Spleen (tissue), 11 donors: ENCODE measurements at regions not wholly inside any gene's neighbourhood (a gene's known extent, or its start where the extent isn't known, plus 50 kb on each side); places are given as distances from the start of the nearest gene placed in this dataset.

ENCODE experiments used
- DNase-seq: peaks from one replicate; pipeline ENCODE4 v3.0.0-alpha.2; 2020
- H3K27ac ChIP-seq, 8 donors: fragments of 200-600 bp; sonication (generic) in 7 of 8; 1 replicate in 4 of 8; 2 replicates in 4 of 8; pipeline versions ENCODE4 v1.5.0 to v1.8.0; 2016 to 2021; ENCODE audit warnings: inconsistent platforms in 4 of 8, mild to moderate bottlenecking in 4 of 8, moderate library complexity in 1 of 8
- H3K27me3 ChIP-seq, 7 donors: fragments of 200-600 bp; sonication (generic) in 6 of 7; replicated peaks in 1 of 7; 1 replicate in 4 of 7; 2 replicates in 3 of 7; pipeline versions ENCODE4 v1.5.0 to v1.8.0; 2016 to 2021; ENCODE audit warnings: inconsistent platforms in 3 of 7, mild to moderate bottlenecking in 1 of 7
- H3K36me3 ChIP-seq, 6 donors: fragments of 200-600 bp; sonication (generic) in 5 of 6; 1 replicate in 4 of 6; 2 replicates in 2 of 6; pipeline versions ENCODE4 v1.5.0 to v1.8.0; 2016 to 2021; ENCODE audit warnings: inconsistent platforms in 2 of 6
- H3K4me1 ChIP-seq, 6 donors: fragments of 200-600 bp; sonication (generic) in 5 of 6; 1 replicate in 3 of 6; 2 replicates in 3 of 6; pipeline versions ENCODE4 v1.5.0 to v1.8.0; 2016 to 2021; ENCODE audit warnings: inconsistent platforms in 3 of 6
- H3K4me3 ChIP-seq, 8 donors: fragments of 200-600 bp; sonication (generic) in 7 of 8; 1 replicate in 4 of 8; 2 replicates in 4 of 8; pipeline versions ENCODE4 v1.5.0 to v1.8.0; 2016 to 2021; ENCODE audit warnings: inconsistent platforms in 4 of 8, mild to moderate bottlenecking in 4 of 8, moderate library complexity in 2 of 8
- H3K9me3 ChIP-seq, 8 donors: fragments of 200-600 bp; sonication (generic) in 7 of 8; 1 replicate in 4 of 8; 2 replicates in 4 of 8; pipeline versions ENCODE4 v1.5.0 to v1.8.0; 2016 to 2021; ENCODE audit warnings: inconsistent platforms in 4 of 8
- CTCF ChIP-seq, 11 experiments: fragments of 200-600 bp in 7 of 11; fragments of 450-650 bp in 4 of 11; sonication (generic) in 4 of 11; IDR thresholded peaks in 8 of 11; conservative IDR thresholded peaks in 3 of 11; 1 replicate in 7 of 11; 2 replicates in 4 of 11; pipeline versions ENCODE4 v1.4.0 to v1.8.0; 2016 to 2021; ENCODE audit warnings: antibody characterized with exemption in 11 of 11, inconsistent platforms in 4 of 11, mild to moderate bottlenecking in 1 of 11
- POLR2A ChIP-seq, 3 donors: fragments of 450-650 bp; IDR thresholded peaks; one replicate each; pipeline ENCODE4 v1.5.1; 2017; ENCODE audit warnings: antibody characterized with exemption in 3 of 3, mild to moderate bottlenecking in 1 of 3
- POLR2AphosphoS5 ChIP-seq, 3 donors: sonication (generic); formaldehyde crosslinking; IDR thresholded peaks; one replicate each; pipeline ENCODE4 v1.5.1; 2017; ENCODE audit warnings: antibody characterized with exemption in 3 of 3
- WGBS, 5 donors: extraction: QIAGEN DNeasy Blood & Tissue Kit in 3 of 5; methylation state at CpG; one replicate each; pipeline versions ENCODE4 v1.1.5 to v1.1.7; 2013 to 2018; 5-methylcytosine and 5-hydroxymethylcytosine counted together
- intact Hi-C: fragments of 100-400 bp; cut with DNase I; formaldehyde crosslinking; loops from one replicate; pipeline ENCODE4 v1.15.0; 2023; ENCODE audit warnings: low total_unique reads
- donor health status: healthy with polysubstance abuse.
- donor health status: DM: no; HTN: no; CAD: no; lungs with moderate emphysema.
- donor health status: DM: no; HTN: no; CAD: no.
- donor health status: Bipolar disorder and iron deficiency.
- donor health status: healthy.
- donor health status: DM: no; HTN: no; CAD: no.
- donor health status: DM: yes; HTN: yes; CAD: no.

- H3K27me3 ChIP-seq: peaks cover 2 to 49% (median 16%) of the 10 kb centered on the region in 7 donors
- WGBS, 5 donors: 82 to 87% (median 85%) methylated on average over 9 of the region's 9 CpGs
- no peak overlapping the region for H3K4me3 ChIP-seq
- intact Hi-C loops: no loop called here
- no peak for TF ChIP-seq CTCF (IDR thresholded peaks at IDR 0.05 in 8 of 11, conservative IDR thresholded peaks at IDR 0.05 in 3 of 11)
- H3K4me1 ChIP-seq: peaks cover 0 to 17% (median 9%) of the 10 kb centered on the region in 6 donors
- H3K9me3 ChIP-seq: no peaks in the 10 kb centered on the region
- DNase-seq: peak; percentile 66
- no peaks in the 10 kb centered on the region for H3K36me3 ChIP-seq
- peak overlapping the region in 1 of 8 donors; percentile 16 for H3K27ac ChIP-seq
Observed at GRCh38 chr2:120863146-120863545, 127.5 kb downstream of the GLI2 start.

GRCh38 chr2:120863661-120864320, 128.1 kb downstream of the GLI2 start:
- peaks cover 0 to 21% (median 9%) of the 10 kb centered on the region in 6 donors for H3K4me1 ChIP-seq

GRCh38 chr2:120864981-120865380, 129.3 kb downstream of the GLI2 start:
- no peak overlapping the region for H3K4me3 ChIP-seq
- H3K4me1 ChIP-seq: peaks cover 0 to 21% (median 9%) of the 10 kb centered on the region in 6 donors
- intact Hi-C loops: no loop called here
- no peaks in the 10 kb centered on the region for H3K36me3 ChIP-seq
- peaks cover 2 to 66% (median 16%) of the 10 kb centered on the region in 7 donors for H3K27me3 ChIP-seq
- H3K27ac ChIP-seq: no peak overlapping the region
- no peak for TF ChIP-seq CTCF (IDR thresholded peaks at IDR 0.05 in 8 of 11, conservative IDR thresholded peaks at IDR 0.05 in 3 of 11)
- TF ChIP-seq POLR2AphosphoS5 (IDR thresholded peaks at IDR 0.05): no peak
- WGBS, 5 donors: 74 to 92% (median 83%) methylated on average over 6 to 11 of the region's 11 CpGs
- no peaks in the 10 kb centered on the region for H3K9me3 ChIP-seq
- peak; percentile 69 for DNase-seq

More at GRCh38 chr2:120863661-120864320, 128.1 kb downstream of the GLI2 start:
- no peaks in the 10 kb centered on the region for H3K36me3 ChIP-seq
- no peak for TF ChIP-seq CTCF (IDR thresholded peaks at IDR 0.05 in 8 of 11, conservative IDR thresholded peaks at IDR 0.05 in 3 of 11)
- TF ChIP-seq POLR2A (IDR thresholded peaks at IDR 0.05): no peak
- TF ChIP-seq POLR2AphosphoS5 (IDR thresholded peaks at IDR 0.05): no peak
- 77 to 83% (median 79%) methylated on average over 10 of the region's 10 CpGs for WGBS, 5 donors
- no peaks in the 10 kb centered on the region for H3K9me3 ChIP-seq
- H3K4me3 ChIP-seq: no peak overlapping the region
- peaks cover 2 to 55% (median 16%) of the 10 kb centered on the region in 7 donors for H3K27me3 ChIP-seq
- H3K27ac ChIP-seq: peak overlapping the region in 1 of 8 donors; percentile 16
- DNase-seq: peak; percentile 66
- intact Hi-C loops: no loop called here

GRCh38 chr2:120865656-120866055, 130.0 kb downstream of the GLI2 start:
- Histone ChIP-seq H3K27me3 (peaks cover 2 to 70% (median 16%) of the 10 kb centered on the region in 7 donors), H3K4me1 (peaks cover 0 to 21% (median 9%) of the 10 kb centered on the region in 6 donors)
- peak; percentile 44 for DNase-seq

More at GRCh38 chr2:120865656-120866055, 130.0 kb downstream of the GLI2 start:
- H3K4me3 ChIP-seq: no peak overlapping the region
- no peak for TF ChIP-seq CTCF (IDR thresholded peaks at IDR 0.05 in 8 of 11, conservative IDR thresholded peaks at IDR 0.05 in 3 of 11)
- TF ChIP-seq POLR2AphosphoS5 (IDR thresholded peaks at IDR 0.05): no peak
- no peak for TF ChIP-seq POLR2A (IDR thresholded peaks at IDR 0.05)
- intact Hi-C loops: no loop called here
- 87 to 94% (median 90%) methylated on average over 6 to 8 of the region's 8 CpGs for WGBS, 5 donors
- no peak overlapping the region for H3K27ac ChIP-seq
- H3K9me3 ChIP-seq: no peaks in the 10 kb centered on the region
- no peaks in the 10 kb centered on the region for H3K36me3 ChIP-seq
